Choroid plexus epithelial cell (primary cell): ENCODE measurements at regions not wholly inside any gene's neighbourhood (a gene's known extent, or its start where the extent isn't known, plus 50 kb on each side); places are given as distances from the start of the nearest gene placed in this dataset.

ENCODE experiments used
- DNase-seq: peaks from one replicate; pipeline ENCODE4 v3.0.0-alpha.2; 2010; ENCODE audit warnings: low read depth
- H3K4me3 ChIP-seq: 2 replicates; pipeline ENCODE4 v1.5.1; 2011; ENCODE audit warnings: low read depth, mild to moderate bottlenecking, control low read depth, low read length, moderate library complexity
- TF ChIP-seq, protein P1 (sequence below): conservative IDR thresholded peaks from 2 replicates; pipeline ENCODE4 v1.5.1; 2011; ENCODE audit warnings: low read depth, mild to moderate bottlenecking, control low read depth, inconsistent platforms, low read length, moderate library complexity

DNA sequence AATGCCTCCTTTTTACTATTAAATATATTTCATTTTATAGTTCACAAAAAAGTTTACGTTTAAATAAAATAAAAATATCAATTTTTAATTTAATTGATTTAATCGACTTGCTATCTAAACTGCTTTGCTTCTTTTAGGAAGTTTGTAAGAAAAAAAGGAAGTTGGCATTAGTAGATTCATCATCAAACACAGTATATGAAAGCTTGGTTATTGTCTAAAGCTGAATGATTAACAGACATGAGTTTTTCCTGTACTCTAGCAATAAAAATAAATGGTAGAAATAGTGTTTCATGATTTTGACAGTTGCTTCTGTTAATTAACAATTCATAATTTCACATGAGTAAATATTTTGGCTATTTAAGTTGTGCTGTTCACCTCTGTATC lies 1285.5 kb upstream of the GJE1 start:
- no peak overlapping the region for H3K4me3 ChIP-seq

DNA sequence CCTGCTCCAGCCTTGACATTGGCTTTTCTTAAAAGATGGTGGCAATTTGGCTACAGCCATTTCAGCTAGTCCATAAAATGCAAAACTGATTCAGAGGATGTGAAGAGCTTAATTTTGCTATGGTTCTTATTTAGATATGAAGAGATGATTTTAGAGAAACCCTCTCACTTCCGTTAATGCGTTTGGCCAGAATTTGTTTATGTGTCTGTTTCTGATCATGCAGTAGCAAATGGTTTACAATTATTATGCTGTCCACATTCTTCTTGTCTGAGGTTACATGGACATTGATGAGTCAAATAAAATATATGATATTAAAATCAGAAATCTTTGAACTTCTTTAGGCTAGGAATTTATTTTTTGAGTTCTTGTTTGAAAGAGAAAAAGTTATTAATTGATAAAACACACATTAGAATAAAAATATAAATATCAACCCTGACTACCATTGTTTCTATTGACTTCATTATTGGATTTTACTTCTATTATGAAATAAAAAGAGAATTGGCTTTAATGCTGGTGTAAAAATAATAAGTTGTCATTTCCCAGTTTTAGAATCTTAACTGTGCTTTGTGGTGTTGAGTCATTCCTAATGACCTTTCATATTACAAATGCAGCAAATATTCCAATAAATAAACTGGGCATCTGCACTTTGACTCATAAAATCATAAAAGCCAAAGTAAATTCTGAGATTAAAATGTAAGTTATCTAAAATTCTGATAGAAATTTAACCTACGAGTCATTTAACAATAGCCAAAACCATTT lies 1286.0 kb upstream of the GJE1 start:
- TF ChIP-seq, protein P1, sequence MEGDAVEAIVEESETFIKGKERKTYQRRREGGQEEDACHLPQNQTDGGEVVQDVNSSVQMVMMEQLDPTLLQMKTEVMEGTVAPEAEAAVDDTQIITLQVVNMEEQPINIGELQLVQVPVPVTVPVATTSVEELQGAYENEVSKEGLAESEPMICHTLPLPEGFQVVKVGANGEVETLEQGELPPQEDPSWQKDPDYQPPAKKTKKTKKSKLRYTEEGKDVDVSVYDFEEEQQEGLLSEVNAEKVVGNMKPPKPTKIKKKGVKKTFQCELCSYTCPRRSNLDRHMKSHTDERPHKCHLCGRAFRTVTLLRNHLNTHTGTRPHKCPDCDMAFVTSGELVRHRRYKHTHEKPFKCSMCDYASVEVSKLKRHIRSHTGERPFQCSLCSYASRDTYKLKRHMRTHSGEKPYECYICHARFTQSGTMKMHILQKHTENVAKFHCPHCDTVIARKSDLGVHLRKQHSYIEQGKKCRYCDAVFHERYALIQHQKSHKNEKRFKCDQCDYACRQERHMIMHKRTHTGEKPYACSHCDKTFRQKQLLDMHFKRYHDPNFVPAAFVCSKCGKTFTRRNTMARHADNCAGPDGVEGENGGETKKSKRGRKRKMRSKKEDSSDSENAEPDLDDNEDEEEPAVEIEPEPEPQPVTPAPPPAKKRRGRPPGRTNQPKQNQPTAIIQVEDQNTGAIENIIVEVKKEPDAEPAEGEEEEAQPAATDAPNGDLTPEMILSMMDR: no peak

More for the DNA sequence above, 1285.5 kb upstream of the GJE1 start:
- DNase-seq: no peak
- TF ChIP-seq, protein P1: no peak

DNA sequence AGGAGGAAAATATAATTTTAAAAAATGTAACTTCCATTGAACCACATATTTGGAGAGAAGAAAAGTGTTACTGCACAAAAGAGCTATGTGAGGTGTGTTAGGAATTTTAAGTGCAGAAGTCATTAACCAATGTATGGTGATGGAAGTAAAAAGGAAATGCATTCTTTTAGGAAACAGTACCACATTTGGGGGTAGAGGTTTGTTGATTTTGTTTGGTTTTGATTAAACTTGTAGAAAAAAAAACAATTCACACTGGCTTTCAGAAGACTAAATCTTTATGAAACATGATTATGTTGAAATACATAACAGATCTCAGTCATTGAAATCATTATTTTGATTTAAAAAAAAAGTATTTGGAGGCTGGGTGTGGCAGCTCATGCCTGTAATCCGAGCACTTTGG lies 1287.0 kb upstream of the GJE1 start:
- no peak for DNase-seq
- TF ChIP-seq, protein P1: no peak
- H3K4me3 ChIP-seq: no peak overlapping the region

More for the DNA sequence above, 1286.0 kb upstream of the GJE1 start:
- no peak overlapping the region for H3K4me3 ChIP-seq
- DNase-seq: peak; percentile 70

DNA sequence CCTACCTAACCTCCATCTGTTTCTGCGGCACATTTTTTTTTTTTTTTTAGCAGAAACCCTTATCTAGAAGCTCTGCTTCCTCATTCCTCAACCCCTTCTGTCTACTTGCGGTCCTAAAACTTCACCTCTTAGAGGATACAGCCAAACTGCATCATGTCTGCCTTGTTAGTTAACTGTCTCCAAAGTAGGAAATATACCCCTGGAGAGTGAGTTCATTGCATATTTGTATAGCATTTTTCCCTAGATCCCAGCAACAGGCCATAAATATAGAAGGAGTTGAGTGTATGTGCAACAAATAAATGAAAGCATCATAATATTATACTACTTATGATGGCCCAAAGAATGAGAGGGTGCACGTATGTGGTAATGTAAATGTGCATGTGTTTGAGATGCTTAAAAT lies 1288.6 kb upstream of the GJE1 start:
- no peak for DNase-seq
- H3K4me3 ChIP-seq: no peak overlapping the region
- TF ChIP-seq, protein P1: no peak

DNA sequence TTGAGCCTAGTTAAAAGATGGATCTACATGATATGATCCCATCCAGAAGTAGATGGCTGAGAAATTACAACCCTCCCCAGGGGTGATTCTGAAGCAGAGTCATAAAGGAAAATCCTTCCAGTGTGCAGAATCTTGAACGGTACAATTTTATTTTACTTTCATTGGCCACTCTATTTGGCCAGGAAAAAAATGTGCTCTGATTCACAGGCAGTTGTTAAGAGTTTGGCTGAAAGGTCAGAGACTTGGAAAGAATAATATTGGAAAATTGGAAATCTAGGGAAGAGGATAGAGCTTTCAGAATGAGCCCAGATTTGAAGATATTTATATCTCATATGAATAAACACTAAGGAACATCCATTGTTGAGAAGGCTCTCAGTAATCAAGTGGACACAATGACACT lies 1299.3 kb upstream of the GJE1 start:
- TF ChIP-seq, protein P1: no peak
- H3K4me3 ChIP-seq: no peak overlapping the region
- no peak for DNase-seq

DNA sequence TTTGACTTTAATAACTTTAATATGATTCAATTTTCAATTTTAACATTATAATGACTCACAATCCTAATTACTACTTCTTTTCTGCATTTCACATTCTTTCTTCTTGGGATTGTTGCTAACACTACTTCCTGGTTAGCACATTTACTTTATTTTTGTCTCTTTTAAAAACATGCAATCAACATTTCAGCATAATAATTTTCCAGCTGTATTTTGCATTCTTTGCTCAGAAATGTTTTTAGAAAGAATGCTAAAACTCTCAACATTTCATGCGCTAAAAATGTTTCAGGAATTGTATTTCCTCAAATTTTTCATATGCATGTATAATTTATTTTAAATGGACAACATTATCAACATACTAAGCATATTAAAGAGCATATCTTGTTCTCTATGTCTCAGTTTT lies 1302.1 kb upstream of the GJE1 start:
- DNase-seq: no peak
- TF ChIP-seq, protein P1: no peak
- no peak overlapping the region for H3K4me3 ChIP-seq

DNA sequence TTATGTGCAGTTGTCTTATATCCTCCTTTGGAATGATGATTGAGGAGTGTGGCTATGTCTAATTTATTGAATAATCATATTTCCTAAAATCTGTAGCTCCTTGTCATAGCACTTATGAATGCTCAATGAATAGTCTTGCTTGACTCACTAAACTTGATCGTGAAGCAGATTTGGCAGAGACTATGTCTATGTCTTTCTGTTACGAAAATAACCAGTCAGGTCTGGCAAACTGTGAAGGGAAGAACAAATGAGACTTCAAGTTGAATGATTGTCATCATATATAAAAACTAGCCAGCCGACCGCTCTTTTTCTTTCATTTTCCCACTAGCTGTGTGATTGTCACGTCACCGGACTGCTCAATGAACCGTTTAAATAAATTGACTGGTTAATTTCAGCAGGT lies 1303.9 kb upstream of the GJE1 start:
- TF ChIP-seq, protein P1: no peak
- H3K4me3 ChIP-seq: no peak overlapping the region
- no peak for DNase-seq
